HepG2 (cell line): ENCODE measurements at regions not wholly inside any gene's neighbourhood (a gene's known extent, or its start where the extent isn't known, plus 50 kb on each side); places are given as distances from the start of the nearest gene placed in this dataset.

ENCODE experiments used
- ATAC-seq: fragments of 200-7000 bp; cut with Tn5 transposase; 3 replicates; pipeline ENCODE4 v1.9.1; 2020; ENCODE audit warnings: mild to moderate bottlenecking, moderate library complexity
- BruUV-seq: library from RNA; stranded (reverse); fragments of 400-500 nt; replicated peaks from 2 replicates; lab custom pipeline; 2021; lab: Mats Ljungman, UMichigan
- CTCF ChIA-PET: fragments of 300-600 bp; formaldehyde crosslinking; extraction: SDS; loops from one replicate; lab custom pipeline; 2021; ENCODE audit warnings: low total read pairs, inconsistent platforms, low intra/inter-chr PET ratio; lab: Yijun Ruan, JAX
- POLR2A ChIA-PET: fragments of 350-600 bp; sonication (Branson Sonifier 250); formaldehyde crosslinking; loops from one replicate; lab custom pipeline; 2020; ENCODE audit warnings: antibody characterized with exemption, inconsistent platforms; lab: Yijun Ruan, JAX
- DNase-seq: peaks from one replicate; pipeline ENCODE4 v3.0.0-alpha.2; 2015; ENCODE audit warnings: low spot score
- FAIRE-seq: peaks from 3 replicates; lab custom pipeline; 2011; peaks lifted over from hg19 to GRCh38; lab: Jason Lieb, UNC
- H2AFZ ChIP-seq: one replicate; pipeline ENCODE4 v1.6.1; 2011; ENCODE audit warnings: low read length, inconsistent platforms
- H3K27ac ChIP-seq: fragments of 300-600 bp; 3 replicates; pipeline ENCODE4 v1.8.0; 2011; ENCODE audit warnings: mixed run types, mild to moderate bottlenecking, mixed read lengths, low read length, inconsistent platforms; ENCODE audit not compliant: insufficient read depth; ENCODE audit errors: extremely low read length
- H3K27me3 ChIP-seq, 2 experiments: fragments of 200-600 bp in 1 of 2; 2 replicates in 1 of 2; 3 replicates in 1 of 2; pipeline versions ENCODE4 v1.6.0 to v1.8.0; 2011; ENCODE audit warnings: low read length in 2 of 2, mild to moderate bottlenecking in 2 of 2, moderate library complexity in 2 of 2, inconsistent platforms in 1 of 2; ENCODE audit not compliant: insufficient read depth in 2 of 2, control insufficient read depth in 1 of 2
- H3K36me3 ChIP-seq, 2 experiments: fragments of 200-600 bp in 1 of 2; replicated peaks in 1 of 2; 2 replicates in 1 of 2; 3 replicates in 1 of 2; pipeline versions ENCODE4 v1.5.1 to v1.8.0; 2011; ENCODE audit warnings: low read length in 2 of 2, inconsistent platforms in 1 of 2; ENCODE audit not compliant: insufficient read depth in 2 of 2, control insufficient read depth in 1 of 2
- H3K4me1 ChIP-seq: 2 replicates; pipeline ENCODE4 v1.5.1; 2012; ENCODE audit warnings: low read length, inconsistent platforms; ENCODE audit not compliant: insufficient read depth
- H3K4me2 ChIP-seq: 2 replicates; pipeline ENCODE4 v1.6.0; 2011; ENCODE audit warnings: low read depth, low read length, inconsistent platforms
- H3K4me3 ChIP-seq, 3 experiments: fragments of 200-600 bp in 1 of 3; sonication (generic), shearing (Covaris generic) in 1 of 3; replicated peaks in 1 of 3; 2 replicates each; pipeline ENCODE4 v1.5.1; 2011 to 2016; ENCODE audit warnings: low read length in 3 of 3, inconsistent platforms in 2 of 3, low read depth in 2 of 3, mild to moderate bottlenecking in 2 of 3, control low read depth in 1 of 3, mixed read lengths in 1 of 3; ENCODE audit not compliant: insufficient read depth in 1 of 3
- H3K79me2 ChIP-seq: one replicate; pipeline ENCODE4 v1.6.1; 2011; ENCODE audit warnings: low read length, inconsistent platforms; ENCODE audit not compliant: insufficient read depth
- H3K9ac ChIP-seq: 2 replicates; pipeline ENCODE4 v1.6.0; 2011; ENCODE audit warnings: mild to moderate bottlenecking, low read depth, low read length, inconsistent platforms; ENCODE audit not compliant: insufficient read depth
- H3K9me3 ChIP-seq: 2 replicates; pipeline ENCODE4 v1.5.1; 2012; ENCODE audit warnings: mild to moderate bottlenecking, low read length
- H4K20me1 ChIP-seq: 2 replicates; pipeline ENCODE4 v1.6.0; 2011; ENCODE audit warnings: inconsistent platforms, mild to moderate bottlenecking, low read length, moderate library complexity; ENCODE audit not compliant: insufficient read depth
- GLI4 ChIP-seq: sonication (generic); formaldehyde crosslinking; IDR thresholded peaks from 2 replicates; pipeline ENCODE4 v1.5.1; 2020; ENCODE audit warnings: missing genetic modification reagents, mild to moderate bottlenecking, moderate library complexity, borderline replicate concordance
- JDP2 ChIP-seq: sonication (generic); formaldehyde crosslinking; IDR thresholded peaks from 2 replicates; pipeline ENCODE4 v1.8.1; 2022; ENCODE audit warnings: missing genetic modification reagents, borderline replicate concordance
- KDM5A ChIP-seq: fragments of 200-600 bp; sonication (generic); IDR thresholded peaks from 2 replicates; pipeline ENCODE4 v1.7.0; 2018; ENCODE audit warnings: antibody characterized with exemption, mild to moderate bottlenecking, low read length, borderline replicate concordance
- MBD4 ChIP-seq: IDR thresholded peaks from 2 replicates; pipeline ENCODE4 v1.6.1; 2012; ENCODE audit warnings: low read length, inconsistent platforms, borderline replicate concordance
- NFYC ChIP-seq: IDR thresholded peaks from 2 replicates; pipeline ENCODE4 v1.6.1; 2016; ENCODE audit warnings: missing genetic modification reagents, missing compliant biosample characterization
- PHF20 ChIP-seq: sonication (generic); formaldehyde crosslinking; IDR thresholded peaks from 2 replicates; pipeline ENCODE4 v1.5.0; 2020; ENCODE audit warnings: mild to moderate bottlenecking, missing genetic modification reagents
- RCOR2 ChIP-seq: IDR thresholded peaks from 2 replicates; pipeline ENCODE4 v1.6.1; 2016; ENCODE audit warnings: missing biosample characterization, missing genetic modification reagents
- SAFB2 ChIP-seq: sonication (generic); formaldehyde crosslinking; IDR thresholded peaks from 2 replicates; pipeline ENCODE4 v1.5.1; 2020; ENCODE audit warnings: missing genetic modification reagents, low read depth, mild to moderate bottlenecking, borderline replicate concordance
- ZFAT ChIP-seq: sonication (generic); formaldehyde crosslinking; conservative IDR thresholded peaks from 2 replicates; pipeline ENCODE4 v1.8.1; 2023; ENCODE audit warnings: missing genetic modification reagents, inconsistent platforms
- ZFY ChIP-seq: sonication (generic); formaldehyde crosslinking; IDR thresholded peaks from 2 replicates; pipeline ENCODE4 v1.4.0; 2020; ENCODE audit warnings: missing genetic modification reagents
- ZMYM2 ChIP-seq: sonication (generic); formaldehyde crosslinking; IDR thresholded peaks from 2 replicates; pipeline ENCODE4 v1.8.0; 2022; ENCODE audit warnings: mild to moderate bottlenecking, missing genetic modification reagents
- ZNF143 ChIP-seq: sonication (generic); formaldehyde crosslinking; IDR thresholded peaks from 2 replicates; pipeline ENCODE4 v1.4.0; 2020; ENCODE audit warnings: missing genetic modification reagents
- ZNF225 ChIP-seq: sonication (generic); formaldehyde crosslinking; IDR thresholded peaks from 2 replicates; pipeline ENCODE4 v1.4.0; 2020; ENCODE audit warnings: mild to moderate bottlenecking, missing genetic modification reagents
- ZNF7 ChIP-seq: IDR thresholded peaks from 2 replicates; pipeline ENCODE4 v1.6.1; 2016; ENCODE audit warnings: missing biosample characterization, missing genetic modification reagents
- ZNF773 ChIP-seq: sonication (generic); formaldehyde crosslinking; IDR thresholded peaks from 2 replicates; pipeline ENCODE4 v1.4.0; 2020; ENCODE audit warnings: missing genetic modification reagents, borderline replicate concordance
- WGBS: methylation state at CpG from one replicate; pipeline ENCODE4 v1.1.6; 2017; ENCODE audit warnings: low lambda C conversion rate; 5-methylcytosine and 5-hydroxymethylcytosine counted together
- in situ Hi-C: cut with HindIII; loops from 2 replicates; pipeline ENCODE4 v1.10.0; 2017; ENCODE audit warnings: low pct_unique_long_range_greater_than_20kb; ENCODE audit not compliant: extremely low pct_ligation_motif_present
- intact Hi-C: fragments of 100-400 bp; cut with micrococcal nuclease; formaldehyde crosslinking; loops from one replicate; pipeline ENCODE4 v1.10.0; 2022; ENCODE audit not compliant: unreplicated experiment
- TF ChIP-seq, protein P1 (sequence below): conservative IDR thresholded peaks from 2 replicates; pipeline ENCODE4 v1.6.1; 2018; ENCODE audit warnings: missing genetic modification reagents

DNA sequence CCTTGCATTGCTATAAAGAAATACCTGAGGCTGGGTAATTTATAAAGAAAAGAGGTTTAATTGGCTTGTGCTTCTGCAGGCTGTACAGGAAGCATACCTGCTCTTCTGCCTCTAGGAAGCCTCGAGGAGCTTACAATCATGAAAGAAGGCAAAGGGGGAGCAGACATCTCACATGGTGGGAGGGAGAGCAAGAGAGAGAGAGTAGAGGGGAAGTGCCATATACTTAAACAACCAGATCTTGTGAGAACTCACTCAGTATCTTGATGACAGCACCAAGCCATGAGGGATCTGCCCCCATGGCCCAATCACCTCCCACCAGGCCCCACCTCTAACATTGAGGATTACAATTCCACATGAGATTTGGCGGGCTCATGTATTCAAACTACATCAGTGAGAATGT is 79.1 kb upstream of the HECW1 start:
- FAIRE-seq = no peak
- TF ChIP-seq GLI4 (CRISPR knock-in tag) (no peak), MBD4 (no peak), JDP2 (CRISPR knock-in tag) (no peak), RCOR2 (no peak), ZNF143 (CRISPR knock-in tag) (no peak), SAFB2 (CRISPR knock-in tag) (no peak), NFYC (no peak), ZFY (no peak), PHF20 (no peak), ZNF225 (CRISPR knock-in tag) (no peak), KDM5A (no peak), ZNF7 (CRISPR knock-in tag) (no peak), ZNF773 (no peak), ZMYM2 (CRISPR knock-in tag) (no peak), ZFAT (CRISPR knock-in tag) (no peak)
- TF ChIP-seq, protein P1, sequence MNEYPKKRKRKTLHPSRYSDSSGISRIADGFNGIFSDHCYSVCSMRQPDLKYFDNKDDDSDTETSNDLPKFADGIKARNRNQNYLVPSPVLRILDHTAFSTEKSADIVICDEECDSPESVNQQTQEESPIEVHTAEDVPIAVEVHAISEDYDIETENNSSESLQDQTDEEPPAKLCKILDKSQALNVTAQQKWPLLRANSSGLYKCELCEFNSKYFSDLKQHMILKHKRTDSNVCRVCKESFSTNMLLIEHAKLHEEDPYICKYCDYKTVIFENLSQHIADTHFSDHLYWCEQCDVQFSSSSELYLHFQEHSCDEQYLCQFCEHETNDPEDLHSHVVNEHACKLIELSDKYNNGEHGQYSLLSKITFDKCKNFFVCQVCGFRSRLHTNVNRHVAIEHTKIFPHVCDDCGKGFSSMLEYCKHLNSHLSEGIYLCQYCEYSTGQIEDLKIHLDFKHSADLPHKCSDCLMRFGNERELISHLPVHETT (CRISPR knock-in tag) = no peak
- TF ChIP-seq, all 625 proteins: peak for 0
- no peaks in the 10 kb centered on the region for H4K20me1 ChIP-seq
- no peak overlapping the region for H3K9ac ChIP-seq
- H3K4me1 ChIP-seq = no peaks in the 10 kb centered on the region
- in situ Hi-C loops = no loop called here
- intact Hi-C loops = no loop called here
- DNase-seq (no peak), ATAC-seq (no peak)
- H2AFZ ChIP-seq = no peak overlapping the region
- no peaks in the 10 kb centered on the region for H3K9me3 ChIP-seq
- ChIA-PET POLR2A (no interaction called here), CTCF (no interaction called here)
- H3K79me2 ChIP-seq = no peaks in the 10 kb centered on the region
- no TSS peak for BruUV-seq
- no peaks in the 10 kb centered on the region for H3K36me3 ChIP-seq
- 0% methylated on average over 2 of the region's 2 CpGs for WGBS
- H3K27me3 ChIP-seq = no peaks in the 10 kb centered on the region
- H3K27ac ChIP-seq = no peak overlapping the region
- H3K4me2 ChIP-seq = no peak overlapping the region
- H3K4me3 ChIP-seq = no peak overlapping the region
